Spleen (tissue), 7 donors: ENCODE measurements at regions not wholly inside any gene's neighbourhood (a gene's known extent, or its start where the extent isn't known, plus 50 kb on each side); places are given as distances from the start of the nearest gene placed in this dataset.

ENCODE experiments used
- POLR2A ChIP-seq, 3 donors: fragments of 450-650 bp; IDR thresholded peaks; one replicate each; pipeline ENCODE4 v1.5.1; 2017; ENCODE audit warnings: antibody characterized with exemption in 3 of 3, mild to moderate bottlenecking in 1 of 3
- TF ChIP-seq, protein P1 (sequence below), 11 experiments: fragments of 200-600 bp in 7 of 11; fragments of 450-650 bp in 4 of 11; sonication (generic) in 4 of 11; IDR thresholded peaks in 8 of 11; conservative IDR thresholded peaks in 3 of 11; 1 replicate in 7 of 11; 2 replicates in 4 of 11; pipeline versions ENCODE4 v1.4.0 to v1.8.0; 2016 to 2021; ENCODE audit warnings: antibody characterized with exemption in 11 of 11, inconsistent platforms in 4 of 11, mild to moderate bottlenecking in 1 of 11
- donor health status: DM: no; HTN: no; CAD: no; lungs with moderate emphysema.
- donor health status: DM: no; HTN: no; CAD: no.
- donor health status: DM: no; HTN: no; CAD: no.

DNA sequence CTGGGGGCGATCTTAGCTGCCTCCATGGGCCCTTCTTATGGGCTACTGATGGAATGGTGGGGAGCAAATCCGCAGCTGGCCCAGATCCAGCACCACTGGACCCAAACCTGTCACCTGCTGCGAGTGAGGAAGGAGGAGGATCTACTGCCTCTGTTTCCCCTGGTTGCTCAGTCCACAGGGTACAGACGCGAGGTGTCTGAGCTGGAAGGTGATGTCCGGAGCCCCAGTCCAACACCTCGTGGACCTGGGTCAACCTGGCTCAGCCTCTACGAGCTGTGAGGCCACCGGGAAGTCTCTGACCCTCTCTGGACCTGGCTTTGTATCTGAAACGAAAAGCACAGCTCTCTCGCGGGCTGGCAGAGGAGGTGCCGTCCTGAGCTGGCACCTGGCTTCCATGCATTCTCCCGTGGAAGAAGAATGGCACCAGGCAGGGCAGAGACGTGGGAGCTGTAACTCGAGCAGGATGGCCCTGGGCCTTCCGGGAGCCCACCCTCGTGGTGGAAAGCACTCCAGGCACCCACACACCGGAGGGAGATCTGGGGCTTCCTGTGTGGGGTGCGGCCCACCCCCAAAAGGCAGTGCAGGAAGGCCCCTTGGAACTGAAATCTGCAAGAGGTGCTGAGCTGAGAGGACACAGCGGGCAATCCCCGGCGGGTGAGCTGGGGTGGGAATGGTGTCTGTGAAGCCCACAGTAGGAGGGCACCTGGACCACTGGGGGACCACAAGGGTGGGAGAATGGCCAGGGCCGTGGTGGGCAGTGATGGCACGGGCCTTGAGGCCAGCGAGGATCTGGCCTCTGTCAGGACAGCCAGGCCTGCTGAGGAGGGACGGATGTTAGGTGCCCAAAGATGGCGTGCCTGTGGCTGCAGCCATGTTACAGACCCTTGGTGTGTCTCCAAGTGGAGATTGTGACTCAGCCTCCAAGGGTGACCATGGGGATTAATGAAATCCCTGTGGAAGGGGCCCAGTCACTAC, 133.4 kb downstream of the OLFM1 start:
- TF ChIP-seq, protein P1, sequence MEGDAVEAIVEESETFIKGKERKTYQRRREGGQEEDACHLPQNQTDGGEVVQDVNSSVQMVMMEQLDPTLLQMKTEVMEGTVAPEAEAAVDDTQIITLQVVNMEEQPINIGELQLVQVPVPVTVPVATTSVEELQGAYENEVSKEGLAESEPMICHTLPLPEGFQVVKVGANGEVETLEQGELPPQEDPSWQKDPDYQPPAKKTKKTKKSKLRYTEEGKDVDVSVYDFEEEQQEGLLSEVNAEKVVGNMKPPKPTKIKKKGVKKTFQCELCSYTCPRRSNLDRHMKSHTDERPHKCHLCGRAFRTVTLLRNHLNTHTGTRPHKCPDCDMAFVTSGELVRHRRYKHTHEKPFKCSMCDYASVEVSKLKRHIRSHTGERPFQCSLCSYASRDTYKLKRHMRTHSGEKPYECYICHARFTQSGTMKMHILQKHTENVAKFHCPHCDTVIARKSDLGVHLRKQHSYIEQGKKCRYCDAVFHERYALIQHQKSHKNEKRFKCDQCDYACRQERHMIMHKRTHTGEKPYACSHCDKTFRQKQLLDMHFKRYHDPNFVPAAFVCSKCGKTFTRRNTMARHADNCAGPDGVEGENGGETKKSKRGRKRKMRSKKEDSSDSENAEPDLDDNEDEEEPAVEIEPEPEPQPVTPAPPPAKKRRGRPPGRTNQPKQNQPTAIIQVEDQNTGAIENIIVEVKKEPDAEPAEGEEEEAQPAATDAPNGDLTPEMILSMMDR (IDR thresholded peaks at IDR 0.05 in 8 of 11, conservative IDR thresholded peaks at IDR 0.05 in 3 of 11): no peak
- TF ChIP-seq POLR2A (IDR thresholded peaks at IDR 0.05): no peak
